Gastrocnemius medialis (tissue), 4 donors: ENCODE measurements at regions not wholly inside any gene's neighbourhood (a gene's known extent, or its start where the extent isn't known, plus 50 kb on each side); places are given as distances from the start of the nearest gene placed in this dataset.

Experiments
- ATAC-seq, 2 donors: fragments of 150-250 bp; one replicate each; pipeline ENCODE4 v1.9.1; 2016
- DNase-seq, 2 donors: peaks; one replicate each; pipeline ENCODE4 v3.0.0-alpha.2; 2019
- H3K27ac ChIP-seq, 4 donors: fragments of 200-600 bp; sonication (generic); 1 replicate in 1 of 4; 2 replicates in 3 of 4; pipeline ENCODE4 v1.5.1; 2016 to 2018; ENCODE audit warnings: mild to moderate bottlenecking in 2 of 4, moderate library complexity in 1 of 4
- H3K27me3 ChIP-seq, 3 donors: fragments of 200-600 bp; sonication (generic) in 2 of 3; 1 replicate in 1 of 3; 2 replicates in 2 of 3; pipeline versions ENCODE4 v1.5.1 to v1.6.0; 2016 to 2019; ENCODE audit warnings: mild to moderate bottlenecking in 1 of 3, moderate library complexity in 1 of 3
- H3K36me3 ChIP-seq, 2 donors: fragments of 200-600 bp; sonication (generic) in 1 of 2; one replicate each; pipeline ENCODE4 v1.5.1; 2017 to 2018
- H3K4me1 ChIP-seq, 2 donors: fragments of 200-600 bp; sonication (generic) in 1 of 2; one replicate each; pipeline ENCODE4 v1.5.1; 2016 to 2017; ENCODE audit warnings: mild to moderate bottlenecking in 2 of 2
- H3K4me3 ChIP-seq, 4 donors: fragments of 200-600 bp; sonication (generic) in 3 of 4; 1 replicate in 1 of 4; 2 replicates in 3 of 4; pipeline ENCODE4 v1.5.1; 2016 to 2019; ENCODE audit warnings: mild to moderate bottlenecking in 2 of 4
- H3K9me3 ChIP-seq, 3 donors: fragments of 200-600 bp; sonication (generic) in 2 of 3; 1 replicate in 1 of 3; 2 replicates in 2 of 3; pipeline ENCODE4 v1.5.1; 2016 to 2019
- CTCF ChIP-seq, 5 experiments: fragments of 450-650 bp in 3 of 5; fragments of 200-600 bp in 2 of 5; sonication (generic) in 2 of 5; IDR thresholded peaks in 4 of 5; conservative IDR thresholded peaks in 1 of 5; 1 replicate in 4 of 5; 2 replicates in 1 of 5; pipeline ENCODE4 v1.5.1; 2016 to 2019; ENCODE audit warnings: antibody characterized with exemption in 5 of 5, mild to moderate bottlenecking in 3 of 5, moderate library complexity in 3 of 5
- POLR2A ChIP-seq, 2 donors: fragments of 450-650 bp; IDR thresholded peaks; one replicate each; pipeline ENCODE4 v1.6.1; 2017; ENCODE audit warnings: antibody characterized with exemption in 2 of 2, mild to moderate bottlenecking in 2 of 2, moderate library complexity in 2 of 2
- in situ Hi-C, 4 donors: fragments of 200-750 bp; cut with MboI; loops; one replicate each; pipeline versions ENCODE4 v1.15.0 to v1.8.0; 2017; ENCODE audit warnings: low sequenced_read_pairs in 4 of 4
- intact Hi-C: fragments of 100-400 bp; cut with DNase I; formaldehyde crosslinking; loops from one replicate; pipeline ENCODE4 v1.15.1; 2023; ENCODE audit warnings: low total_unique reads

- intact Hi-C loops, result no loop called here
- no peak for ATAC-seq
- H3K36me3 ChIP-seq, result no peaks in the 10 kb centered on the region
Measured at GRCh38 chr3:20853890-20854289, 667.9 kb upstream of the SGO1 start.

GRCh38 chr3:20852712-20853111 lies 666.7 kb upstream of the SGO1 start:
- Histone ChIP-seq H3K27me3 (no peaks in the 10 kb centered on the region), H3K9me3 (no peaks in the 10 kb centered on the region), H3K36me3 (no peaks in the 10 kb centered on the region), H3K4me1 (no peaks in the 10 kb centered on the region), H3K4me3 (no peak overlapping the region), H3K27ac (no peak overlapping the region)
- intact Hi-C loops, result no loop called here
- DNase-seq (no peak), ATAC-seq (no peak)
- TF ChIP-seq CTCF (IDR thresholded peaks at IDR 0.05 in 4 of 5, conservative IDR thresholded peaks at IDR 0.05 in 1 of 5) (no peak), POLR2A (IDR thresholded peaks at IDR 0.05) (no peak)
- in situ Hi-C loops, result no loop called here

More at GRCh38 chr3:20853890-20854289, 667.9 kb upstream of the SGO1 start:
- Histone ChIP-seq H3K27me3 (no peaks in the 10 kb centered on the region), H3K4me3 (no peak overlapping the region), H3K27ac (no peak overlapping the region), H3K4me1 (no peaks in the 10 kb centered on the region), H3K9me3 (no peaks in the 10 kb centered on the region)
- no peak for DNase-seq
- TF ChIP-seq CTCF (IDR thresholded peaks at IDR 0.05 in 4 of 5, conservative IDR thresholded peaks at IDR 0.05 in 1 of 5) (no peak), POLR2A (IDR thresholded peaks at IDR 0.05) (no peak)
- in situ Hi-C loops, result no loop called here

- in situ Hi-C loops, result no loop called here
- intact Hi-C loops, result no loop called here
- no peak for ATAC-seq
- Histone ChIP-seq H3K4me1 (no peaks in the 10 kb centered on the region), H3K27me3 (no peaks in the 10 kb centered on the region), H3K36me3 (no peaks in the 10 kb centered on the region), H3K4me3 (no peak overlapping the region), H3K9me3 (no peaks in the 10 kb centered on the region), H3K27ac (no peak overlapping the region)
- TF ChIP-seq CTCF (IDR thresholded peaks at IDR 0.05 in 4 of 5, conservative IDR thresholded peaks at IDR 0.05 in 1 of 5) (no peak), POLR2A (IDR thresholded peaks at IDR 0.05) (no peak)
- no peak for DNase-seq
Measured at GRCh38 chr3:20849975-20850374, 664.0 kb upstream of the SGO1 start.

GRCh38 chr3:20846832-20847231 lies 660.8 kb upstream of the SGO1 start:
- Histone ChIP-seq H3K4me1 (no peaks in the 10 kb centered on the region), H3K27me3 (no peaks in the 10 kb centered on the region), H3K9me3 (no peaks in the 10 kb centered on the region), H3K4me3 (no peak overlapping the region), H3K27ac (no peak overlapping the region), H3K36me3 (no peaks in the 10 kb centered on the region)
- no peak for DNase-seq
- TF ChIP-seq POLR2A (IDR thresholded peaks at IDR 0.05), result no peak
- TF ChIP-seq CTCF (IDR thresholded peaks at IDR 0.05 in 4 of 5, conservative IDR thresholded peaks at IDR 0.05 in 1 of 5), result no peak
- ATAC-seq, result no peak
- in situ Hi-C loops (no loop called here), intact Hi-C loops (no loop called here)

- H3K27ac ChIP-seq, result no peak overlapping the region
- no peak for TF ChIP-seq POLR2A (IDR thresholded peaks at IDR 0.05)
- no peak for TF ChIP-seq CTCF (IDR thresholded peaks at IDR 0.05 in 4 of 5, conservative IDR thresholded peaks at IDR 0.05 in 1 of 5)
- no peaks in the 10 kb centered on the region for H3K36me3 ChIP-seq
- no peaks in the 10 kb centered on the region for H3K9me3 ChIP-seq
- H3K4me1 ChIP-seq, result no peaks in the 10 kb centered on the region
- no peak overlapping the region for H3K4me3 ChIP-seq
- intact Hi-C loops, result no loop called here
- H3K27me3 ChIP-seq, result no peaks in the 10 kb centered on the region
- in situ Hi-C loops, result no loop called here
- ATAC-seq, result no peak
- no peak for DNase-seq
Measured at GRCh38 chr3:20846066-20846465, 660.1 kb upstream of the SGO1 start.
